HG02840 (cell line): ENCODE measurements at regions not wholly inside any gene's neighbourhood (a gene's known extent, or its start where the extent isn't known, plus 50 kb on each side); places are given as distances from the start of the nearest gene placed in this dataset.
"Not testable (repeated sequence)": the region's sequence is repeated elsewhere in the genome, so short reads cannot be mapped to it uniquely, and the experiment has no call there.

ENCODE experiments used
- ATAC-seq: cut with Tn5 transposase; IDR thresholded peaks from one replicate; pipeline ENCODE4 v1.9.1; 2021; ENCODE audit warnings: mild to moderate bottlenecking, moderate library complexity, moderate number of reproducible peaks; ENCODE audit not compliant: unreplicated experiment, low FRiP score

- no peak for ATAC-seq
Observed at GRCh38 chr14:41298328-41298690, 308.4 kb upstream of the LRFN5 start.

- ATAC-seq, result no peak
Observed at GRCh38 chr14:41297576-41298327, 308.9 kb upstream of the LRFN5 start.

DNA sequence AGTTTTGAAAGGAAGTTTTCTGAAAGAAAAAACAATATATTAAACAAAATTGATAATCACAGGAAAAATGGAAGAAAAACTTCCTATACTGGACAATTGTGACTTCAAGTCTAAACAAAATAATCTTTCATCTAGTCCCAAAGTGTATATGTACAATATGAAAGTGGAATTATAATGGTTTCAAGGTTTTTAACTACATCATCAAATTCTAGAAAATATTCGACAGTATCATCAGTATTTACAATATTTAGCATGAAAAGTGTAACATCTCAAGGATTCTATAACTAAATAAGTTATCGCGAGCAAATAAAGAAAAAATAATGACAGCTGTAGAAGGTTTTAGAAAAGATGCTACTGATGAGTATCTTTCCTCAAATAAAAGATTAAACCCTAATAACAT is 310.9 kb upstream of the LRFN5 start:
- no peak for ATAC-seq

- no peak for ATAC-seq
Observed at GRCh38 chr14:41289025-41289424, 317.7 kb upstream of the LRFN5 start.

- no peak for ATAC-seq
Observed at GRCh38 chr14:41285186-41285748, 321.4 kb upstream of the LRFN5 start.

DNA sequence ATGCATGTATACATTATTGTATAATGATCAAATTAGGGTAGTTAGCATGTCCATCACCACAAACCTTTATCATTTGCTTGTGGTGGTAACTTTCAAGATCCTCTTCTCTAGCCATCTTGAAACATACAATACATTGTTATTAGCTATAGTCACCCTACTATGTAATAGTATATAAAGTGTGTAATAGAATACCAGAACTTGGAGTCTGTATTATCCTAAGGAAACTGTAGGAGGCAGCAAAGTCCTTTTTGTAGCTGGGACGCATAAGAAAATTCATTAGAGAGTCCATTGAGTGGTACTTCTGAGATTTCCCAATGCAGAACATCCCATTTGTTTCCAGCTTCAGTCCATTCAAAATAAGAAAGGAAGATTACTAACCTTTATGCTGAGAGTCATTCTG is 325.9 kb upstream of the LRFN5 start:
- ATAC-seq, result no peak

DNA sequence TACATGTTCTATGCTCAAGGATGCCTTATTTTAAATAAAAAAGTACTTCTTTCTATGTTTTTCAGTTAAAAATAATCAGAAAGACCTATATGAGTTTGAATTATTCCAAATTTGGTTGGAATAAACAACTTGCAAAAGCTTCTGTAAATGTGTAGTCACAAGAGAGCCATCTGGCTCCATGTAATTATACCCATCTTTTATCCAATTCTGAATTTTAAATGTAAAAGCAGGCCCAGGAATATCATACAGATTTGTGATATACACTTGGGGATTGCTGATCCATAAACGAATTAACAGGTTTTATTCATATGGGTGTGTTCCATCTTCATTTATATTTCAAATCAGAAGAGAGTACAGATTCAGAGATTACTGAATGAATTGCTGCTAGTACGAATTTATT is 329.2 kb upstream of the LRFN5 start:
- ATAC-seq, result no peak

DNA sequence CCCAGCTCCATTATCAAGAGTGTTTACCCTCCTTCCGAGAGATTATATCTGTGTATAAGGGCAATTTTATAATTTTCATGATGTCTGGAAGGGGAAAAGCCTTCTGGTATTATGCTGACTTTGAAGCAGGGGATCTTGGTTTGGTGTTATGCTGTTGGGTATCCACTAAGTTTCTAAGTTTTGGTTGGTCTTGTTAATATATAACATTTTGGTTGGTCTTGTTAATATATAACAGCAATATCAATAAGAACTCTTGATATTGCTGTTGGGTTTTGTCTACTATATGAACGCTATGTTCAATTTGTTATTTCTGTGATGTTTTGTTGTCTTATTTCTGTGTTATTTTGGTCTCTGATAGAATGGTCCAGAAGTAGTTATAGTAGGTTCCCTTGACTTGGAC is 349.2 kb upstream of the LRFN5 start:
- ATAC-seq, result no peak

- no peak for ATAC-seq
Observed at GRCh38 chr14:41235466-41235865, 371.2 kb upstream of the LRFN5 start.

DNA sequence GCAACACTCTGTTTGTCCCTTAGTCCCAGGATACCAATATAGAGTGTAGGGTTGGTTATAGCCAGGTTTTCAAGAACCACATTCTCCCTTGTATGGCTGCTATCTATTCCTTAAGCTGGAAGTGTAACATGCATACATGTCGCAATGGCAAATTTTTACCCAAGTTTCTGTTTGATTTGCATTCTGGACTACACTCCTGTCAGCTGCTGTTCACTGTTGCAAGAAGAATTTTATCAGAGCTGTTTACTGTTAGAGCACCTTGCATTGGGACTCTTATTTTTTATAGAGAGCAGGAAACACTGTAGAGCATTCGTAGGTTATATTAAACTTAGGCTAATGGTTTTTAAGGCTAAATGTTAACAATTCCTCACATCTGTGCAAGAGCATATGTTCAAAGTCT is 376.0 kb upstream of the LRFN5 start:
- no peak for ATAC-seq

DNA sequence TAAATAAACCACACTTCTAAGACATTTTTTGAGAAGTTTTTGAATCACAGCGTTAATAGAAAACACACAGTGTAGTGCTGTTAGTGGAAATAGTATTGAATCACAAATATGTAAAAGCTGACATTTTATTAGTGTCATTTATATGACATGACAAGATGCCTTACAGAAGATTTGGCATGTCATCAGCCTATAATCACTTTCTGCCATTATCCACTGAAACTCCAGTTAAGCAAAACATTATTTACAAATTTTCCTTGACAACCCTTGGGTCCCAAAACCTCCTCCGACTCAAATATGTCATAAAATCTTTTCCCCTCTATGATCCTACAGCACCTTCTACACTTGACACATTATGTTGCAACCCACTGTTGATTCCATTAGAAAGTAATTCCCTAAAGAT is 376.9 kb upstream of the LRFN5 start:
- no peak for ATAC-seq

- ATAC-seq, result no peak
Observed at GRCh38 chr14:41225433-41225832, 381.2 kb upstream of the LRFN5 start.

- ATAC-seq, result no peak
Observed at GRCh38 chr14:41222581-41222980, 384.1 kb upstream of the LRFN5 start.

DNA sequence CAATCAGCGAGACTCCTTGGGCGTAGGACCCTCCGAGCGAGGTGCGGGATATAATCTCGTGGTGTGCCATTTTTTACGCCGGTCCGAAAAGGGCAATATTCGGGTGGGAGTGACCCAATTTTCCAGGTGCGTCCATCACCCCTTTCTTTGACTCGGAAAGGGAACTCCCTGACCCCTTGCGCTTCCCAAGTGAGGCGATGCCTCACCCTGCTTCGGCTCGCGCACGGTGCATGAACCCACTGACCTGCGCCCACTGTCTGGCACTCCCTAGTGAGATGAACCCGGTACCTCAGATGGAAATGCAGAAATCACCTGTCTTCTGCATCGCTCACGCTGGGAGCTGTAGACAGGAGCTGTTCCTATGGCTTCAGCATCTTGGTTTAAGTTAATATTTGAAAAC is 391.7 kb upstream of the LRFN5 start:
- not testable (repeated sequence) for ATAC-seq

- ATAC-seq, result no peak
Observed at GRCh38 chr14:41201696-41202095, 405.0 kb upstream of the LRFN5 start.

- ATAC-seq, result no peak
Observed at GRCh38 chr14:41187868-41188267, 418.8 kb upstream of the LRFN5 start.

GRCh38 chr14:41171045-41171444 is 435.6 kb upstream of the LRFN5 start:
- ATAC-seq, result no peak

DNA sequence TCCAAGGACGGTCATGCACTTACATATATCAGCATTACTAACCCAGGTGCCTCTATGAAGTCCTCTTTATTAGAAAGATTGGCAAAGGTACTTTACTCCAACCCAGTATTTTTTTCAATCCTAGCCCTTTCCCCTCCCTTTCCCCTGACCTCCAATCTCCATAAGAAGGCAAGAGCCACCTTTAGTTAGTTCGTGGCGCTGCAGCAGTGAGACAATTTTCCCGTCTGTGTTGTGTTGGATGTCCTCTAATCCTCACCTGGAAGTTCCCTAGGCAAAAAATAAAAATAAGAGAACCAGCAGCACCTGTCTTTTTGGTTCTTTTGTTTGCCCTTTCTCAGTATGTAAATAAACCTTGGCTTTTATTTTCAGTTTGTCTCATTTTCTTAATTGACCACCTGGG is 439.6 kb upstream of the LRFN5 start:
- ATAC-seq, result no peak

GRCh38 chr14:41154143-41154807 is 452.4 kb upstream of the LRFN5 start:
- ATAC-seq, result no peak

GRCh38 chr14:41146391-41146790 is 460.3 kb upstream of the LRFN5 start:
- ATAC-seq, result no peak

DNA sequence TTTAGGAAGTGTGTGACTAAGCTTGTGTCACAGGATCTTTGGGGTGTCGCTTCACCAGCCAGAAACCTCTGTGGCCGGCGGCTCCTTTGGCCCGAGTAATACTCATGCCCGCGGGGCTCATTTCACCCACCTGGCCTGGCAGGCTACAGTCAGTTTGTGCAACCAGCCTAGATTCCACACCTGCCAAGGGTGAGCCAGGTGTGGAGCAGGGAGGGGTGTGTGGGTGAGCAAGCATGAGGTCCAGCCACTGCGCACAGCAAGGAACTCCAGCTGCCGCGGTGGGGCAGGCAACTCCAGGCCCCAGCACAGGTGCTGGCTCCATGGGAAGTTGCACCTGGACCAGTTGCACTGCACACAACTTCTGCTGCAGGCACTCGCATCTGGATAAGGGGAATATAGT is 462.3 kb upstream of the LRFN5 start:
- ATAC-seq, result no peak

DNA sequence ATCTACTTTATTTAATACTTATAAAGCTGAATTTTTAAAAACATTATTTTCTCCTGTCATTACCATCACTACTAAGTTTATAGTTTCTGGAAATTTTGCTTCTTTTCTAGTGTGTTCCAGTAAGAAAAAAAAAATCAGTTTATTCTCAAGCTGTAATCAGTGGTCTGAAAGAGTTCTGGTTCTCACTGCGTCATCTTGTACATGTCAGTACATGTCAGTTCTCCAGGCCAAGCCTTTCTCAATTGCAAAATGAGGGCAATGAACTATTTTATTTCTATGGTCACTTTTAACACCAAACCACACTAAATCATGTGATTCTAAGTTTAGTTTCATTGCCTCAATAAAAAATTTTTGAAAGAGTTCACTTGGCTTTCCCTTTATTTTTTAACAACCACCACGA is 468.9 kb upstream of the LRFN5 start:
- no peak for ATAC-seq
